DMS53 (cell line): ENCODE measurements at regions not wholly inside any gene's neighbourhood (a gene's known extent, or its start where the extent isn't known, plus 50 kb on each side); places are given as distances from the start of the nearest gene placed in this dataset.
A peak's percentile ranks its signal among the peaks of the same experiment; 100 is the strongest.

ENCODE experiments used
- DNase-seq: peaks from one replicate; lab custom pipeline; 2025; lab: John Stamatoyannopoulos, UW

DNA sequence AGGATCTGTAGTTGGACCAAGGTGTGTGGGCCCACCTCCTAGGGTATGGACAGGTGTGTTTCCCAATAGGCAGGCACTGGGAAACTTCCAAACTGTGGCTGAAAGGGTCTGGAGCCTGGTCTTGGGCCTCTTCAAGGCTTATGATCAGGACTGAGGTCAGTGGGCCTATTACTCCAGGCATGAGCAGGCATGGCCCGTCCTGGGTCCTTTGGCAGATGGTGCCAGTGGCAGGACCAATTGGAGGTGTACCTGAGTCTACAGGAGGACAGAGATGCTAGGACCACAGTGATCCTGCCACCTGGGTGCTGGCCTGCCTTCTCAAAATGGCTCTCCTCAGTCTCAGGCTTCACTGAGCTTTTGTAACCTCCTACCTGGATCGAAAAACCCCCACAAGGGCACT is 95.4 kb downstream of the RAB18 start:
- DNase-seq: no peak

GRCh38 chr10:27600930-27601329 is 96.8 kb downstream of the RAB18 start:
- DNase-seq: no peak

DNA sequence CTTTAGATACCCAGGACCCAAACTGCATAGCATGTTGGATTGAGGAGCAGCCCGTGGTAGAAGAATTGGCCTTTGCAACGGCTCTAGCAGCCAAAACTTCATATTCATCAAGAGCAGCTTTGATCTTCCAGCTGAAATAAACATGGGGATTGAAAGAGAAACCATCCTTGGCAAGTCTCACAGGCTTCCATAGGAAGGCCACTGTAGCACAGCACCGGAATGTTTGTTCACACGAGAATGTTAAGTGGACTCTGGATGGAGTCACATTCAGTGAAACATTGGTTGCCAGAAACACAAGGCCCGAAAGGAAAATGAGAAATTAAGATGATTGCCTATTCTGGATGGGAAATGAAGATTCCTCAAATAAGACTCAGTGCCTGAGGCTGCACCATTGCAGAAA is 97.4 kb downstream of the RAB18 start:
- no peak for DNase-seq

- no peak for DNase-seq
These were observed 97.9 kb downstream of the RAB18 start for GRCh38 chr10:27601946-27602538.

DNA sequence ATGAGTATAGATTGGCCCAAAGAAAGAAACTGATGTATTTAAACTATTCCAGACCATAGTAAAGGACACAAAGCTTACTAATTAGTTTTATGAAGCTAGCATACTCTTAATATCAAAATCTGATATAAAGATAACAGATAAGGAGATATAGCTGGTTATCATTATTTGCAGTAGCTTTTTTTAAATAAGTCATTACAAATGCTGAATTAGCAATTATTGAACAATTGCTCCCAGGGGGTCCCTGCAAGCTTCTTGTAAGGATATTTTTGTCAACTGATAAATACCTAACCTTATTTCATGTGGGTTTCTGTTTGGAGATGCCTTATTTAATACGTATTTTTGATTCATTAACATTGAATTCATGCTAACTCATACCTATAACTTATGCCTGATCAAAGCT is 99.0 kb downstream of the RAB18 start:
- DNase-seq: no peak

DNA sequence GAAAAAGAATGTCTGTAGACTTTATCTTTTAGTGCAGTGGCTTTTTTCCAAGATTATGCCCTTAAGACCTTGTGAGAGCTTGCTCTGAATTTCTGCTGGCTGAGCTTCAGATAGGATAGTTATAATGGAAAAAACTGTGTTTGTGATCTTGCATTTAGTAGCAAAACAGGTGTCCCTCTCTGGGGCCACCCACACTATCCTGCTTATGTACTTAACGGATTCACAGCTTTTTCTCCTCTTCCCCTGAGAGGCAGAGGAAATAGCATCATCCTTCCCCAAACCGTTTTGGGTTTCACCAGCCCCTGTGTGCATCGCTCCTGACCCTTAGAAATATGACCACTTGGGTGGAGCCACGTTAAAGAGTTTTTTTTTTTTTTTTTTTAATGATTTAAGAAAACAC is 101.2 kb downstream of the RAB18 start:
- DNase-seq: no peak

GRCh38 chr10:27607591-27607990 is 103.5 kb downstream of the RAB18 start:
- DNase-seq: no peak

DNA sequence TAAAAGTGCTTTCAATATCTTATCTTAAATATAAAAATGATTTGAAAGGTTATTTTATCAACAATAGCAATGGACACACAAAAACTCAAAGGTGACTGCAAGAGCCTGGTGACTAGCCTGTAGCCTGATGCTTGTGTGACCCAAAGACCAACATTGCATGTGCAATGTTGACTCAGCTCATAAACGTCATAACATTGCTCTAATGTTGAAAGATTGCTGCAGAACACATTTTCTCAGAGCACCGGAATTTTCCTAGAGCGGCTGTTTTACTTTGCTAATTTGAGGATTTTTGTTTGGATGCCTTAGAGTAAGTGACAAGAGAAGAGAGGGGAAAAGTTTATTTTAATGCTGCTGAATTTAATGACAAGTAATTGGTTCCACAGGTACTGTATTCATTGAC is 107.1 kb downstream of the RAB18 start:
- peak; percentile 33 for DNase-seq

GRCh38 chr10:27611744-27612550 is 107.8 kb downstream of the RAB18 start:
- DNase-seq: no peak

GRCh38 chr10:27612551-27613035 is 108.5 kb downstream of the RAB18 start:
- no peak for DNase-seq

DNA sequence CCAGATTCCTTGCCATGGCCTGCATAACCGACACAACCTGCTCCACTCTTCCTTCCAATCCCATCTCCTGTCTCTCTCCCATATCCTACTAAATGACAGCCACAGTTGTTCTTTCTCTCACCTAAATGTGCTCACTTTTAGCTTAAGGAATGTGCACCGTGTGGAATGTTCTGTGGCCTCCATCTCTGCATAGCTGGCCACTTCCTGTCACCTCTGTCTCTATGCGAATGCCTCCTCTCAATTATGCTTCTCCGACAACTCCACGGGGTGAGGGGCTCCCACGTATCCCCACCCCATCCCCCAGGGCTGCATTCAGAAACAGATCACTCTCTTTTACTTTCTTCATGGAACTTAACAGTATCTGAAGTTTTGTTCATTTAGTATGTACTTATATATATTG is 110.7 kb downstream of the RAB18 start:
- no peak for DNase-seq

GRCh38 chr10:27618036-27618615 is 114.0 kb downstream of the RAB18 start:
- DNase-seq: no peak

DNA sequence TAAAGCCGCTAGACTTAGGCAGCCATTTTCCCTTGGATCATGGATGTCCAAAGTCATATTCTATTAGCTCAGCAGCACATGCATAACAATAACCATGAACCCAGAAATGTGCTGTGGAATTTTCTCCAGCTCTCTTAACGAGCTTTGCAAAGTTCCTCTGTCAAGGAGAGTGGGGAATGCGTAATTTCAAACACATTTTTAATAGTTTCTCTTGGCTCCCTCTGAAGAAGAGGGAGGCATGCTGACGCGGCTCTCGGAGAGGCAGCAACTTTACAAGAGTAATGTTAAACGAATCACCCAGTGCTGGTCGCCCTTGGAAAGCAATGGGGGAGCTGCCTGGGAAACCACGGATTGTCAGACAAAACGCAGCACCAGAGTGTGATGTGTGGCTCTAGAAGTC is 114.8 kb downstream of the RAB18 start:
- no peak for DNase-seq

- no peak for DNase-seq
These were observed 115.2 kb downstream of the RAB18 start for GRCh38 chr10:27619329-27619728.

DNA sequence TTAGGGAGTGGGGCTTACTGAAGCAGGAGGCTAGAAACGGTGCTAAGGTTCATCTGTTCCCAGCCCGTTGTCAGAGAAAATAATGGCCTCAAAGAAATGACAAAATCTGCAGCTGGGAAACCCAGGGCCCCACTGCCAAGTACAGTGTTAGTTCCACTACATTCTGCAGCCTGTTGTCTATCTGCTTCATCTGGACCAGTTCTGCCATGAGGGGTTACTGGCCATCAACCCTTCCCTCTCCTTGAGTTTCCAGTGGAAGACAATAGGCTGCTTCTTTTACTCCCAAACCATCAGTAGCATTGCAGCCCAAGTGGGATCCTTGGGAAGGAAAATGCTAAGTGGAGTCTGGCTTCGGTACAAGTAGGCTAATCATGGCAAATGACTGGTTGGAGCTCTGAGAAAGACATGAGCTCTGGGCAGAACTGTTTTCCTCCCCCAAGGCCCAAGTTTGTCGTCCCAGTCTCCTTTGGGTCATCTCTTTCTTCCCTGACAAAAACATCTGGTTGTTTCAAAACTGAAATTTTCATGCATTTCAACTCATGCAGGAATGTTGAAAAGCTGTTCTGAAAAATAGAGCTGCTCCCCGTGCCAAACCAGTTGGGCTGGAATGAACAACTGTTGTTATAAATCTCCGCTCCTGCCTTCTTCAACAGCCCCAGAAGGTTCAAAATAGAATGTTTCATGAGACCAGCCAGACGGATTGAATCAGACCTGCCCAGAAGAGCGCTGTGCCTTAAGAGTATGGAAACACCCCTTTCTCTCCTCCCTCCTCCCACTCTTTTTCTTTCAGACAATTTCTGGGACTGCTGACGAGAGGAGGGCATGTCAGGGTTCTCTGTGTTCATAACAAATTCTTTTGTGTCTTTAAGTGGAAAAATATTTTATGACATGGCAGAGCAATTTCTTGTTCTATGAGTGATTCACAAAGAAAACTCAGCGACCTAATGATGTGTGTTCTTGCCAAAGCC is 116.6 kb downstream of the RAB18 start:
- no peak for DNase-seq

DNA sequence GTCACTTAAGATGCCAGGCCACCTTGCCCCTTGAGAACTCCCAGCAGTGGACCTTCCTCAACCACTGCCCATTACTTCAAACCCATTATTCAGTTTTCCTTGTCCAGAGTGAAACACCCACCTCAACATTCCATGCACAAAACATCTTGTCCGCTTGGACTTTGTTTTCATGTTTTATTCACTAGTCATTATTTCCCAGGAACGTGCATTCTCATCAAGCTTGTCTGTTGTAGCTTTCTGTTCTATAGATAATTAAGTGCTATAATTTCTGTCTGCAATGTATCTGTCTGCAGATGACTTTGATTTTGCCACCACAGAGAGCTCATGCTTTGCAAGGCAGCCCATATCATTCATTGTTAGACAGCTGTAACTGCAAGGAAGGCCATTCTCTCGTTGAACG is 117.4 kb downstream of the RAB18 start:
- no peak for DNase-seq

DNA sequence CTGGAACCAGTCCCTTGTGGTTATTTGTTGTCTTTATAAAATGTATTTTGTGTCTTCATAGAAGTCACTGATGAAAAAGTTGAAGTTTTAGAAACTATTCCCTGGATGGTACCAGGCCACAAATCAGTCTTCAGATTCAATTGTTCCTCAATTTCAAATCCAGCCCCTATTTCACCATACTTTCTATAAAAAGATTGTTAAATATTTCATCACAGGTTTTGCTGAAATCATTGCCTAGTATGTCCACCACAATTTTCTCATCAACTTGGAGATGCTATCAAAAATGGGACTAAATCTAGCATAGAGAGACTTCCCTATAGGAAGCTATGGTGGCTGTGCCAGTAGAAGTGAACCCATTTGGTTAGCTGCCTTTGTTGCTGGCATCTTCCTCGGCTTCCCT is 118.5 kb downstream of the RAB18 start:
- DNase-seq: no peak
